Astrocyte of the spinal cord (primary cell): ENCODE measurements at regions not wholly inside any gene's neighbourhood (a gene's known extent, or its start where the extent isn't known, plus 50 kb on each side); places are given as distances from the start of the nearest gene placed in this dataset.

ENCODE experiments used
- DNase-seq: peaks from one replicate; pipeline ENCODE4 v3.0.0; 2011; ENCODE audit warnings: low read depth, low spot score
- H3K4me3 ChIP-seq: 2 replicates; pipeline ENCODE4 v1.5.1; 2011; ENCODE audit warnings: low read depth, mild to moderate bottlenecking, low read length, moderate library complexity
- CTCF ChIP-seq: IDR thresholded peaks from 2 replicates; pipeline ENCODE4 v1.5.1; 2012; ENCODE audit warnings: low read depth, mild to moderate bottlenecking, low read length, inconsistent platforms
- in situ Hi-C: cut with HindIII; loops from 2 replicates; pipeline ENCODE4 v1.10.0; 2017; ENCODE audit warnings: low sequenced_read_pairs

DNA sequence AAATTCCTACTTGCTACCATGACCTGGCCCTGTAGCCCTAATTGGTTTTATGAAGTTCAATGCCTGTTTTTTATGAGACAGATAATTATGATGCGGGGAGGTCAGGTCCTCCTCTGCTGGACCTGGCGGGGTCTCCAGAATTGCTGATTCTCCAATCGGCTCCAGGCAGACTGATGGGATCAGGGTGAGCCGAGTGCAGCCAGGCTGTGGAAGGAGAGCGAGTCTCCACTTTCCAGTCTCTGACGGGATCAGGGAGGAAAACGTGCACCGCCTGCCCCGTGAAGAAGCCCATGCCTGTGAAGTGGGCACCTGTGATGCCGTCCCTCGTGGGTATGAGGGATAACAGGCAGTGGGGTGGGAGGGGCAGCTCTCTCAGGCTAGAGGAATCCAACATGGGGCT is 71.5 kb upstream of the HSPA9 start:
- no peak for DNase-seq
- H3K4me3 ChIP-seq = no peak overlapping the region
- in situ Hi-C loops = no loop called here
- TF ChIP-seq CTCF = no peak

DNA sequence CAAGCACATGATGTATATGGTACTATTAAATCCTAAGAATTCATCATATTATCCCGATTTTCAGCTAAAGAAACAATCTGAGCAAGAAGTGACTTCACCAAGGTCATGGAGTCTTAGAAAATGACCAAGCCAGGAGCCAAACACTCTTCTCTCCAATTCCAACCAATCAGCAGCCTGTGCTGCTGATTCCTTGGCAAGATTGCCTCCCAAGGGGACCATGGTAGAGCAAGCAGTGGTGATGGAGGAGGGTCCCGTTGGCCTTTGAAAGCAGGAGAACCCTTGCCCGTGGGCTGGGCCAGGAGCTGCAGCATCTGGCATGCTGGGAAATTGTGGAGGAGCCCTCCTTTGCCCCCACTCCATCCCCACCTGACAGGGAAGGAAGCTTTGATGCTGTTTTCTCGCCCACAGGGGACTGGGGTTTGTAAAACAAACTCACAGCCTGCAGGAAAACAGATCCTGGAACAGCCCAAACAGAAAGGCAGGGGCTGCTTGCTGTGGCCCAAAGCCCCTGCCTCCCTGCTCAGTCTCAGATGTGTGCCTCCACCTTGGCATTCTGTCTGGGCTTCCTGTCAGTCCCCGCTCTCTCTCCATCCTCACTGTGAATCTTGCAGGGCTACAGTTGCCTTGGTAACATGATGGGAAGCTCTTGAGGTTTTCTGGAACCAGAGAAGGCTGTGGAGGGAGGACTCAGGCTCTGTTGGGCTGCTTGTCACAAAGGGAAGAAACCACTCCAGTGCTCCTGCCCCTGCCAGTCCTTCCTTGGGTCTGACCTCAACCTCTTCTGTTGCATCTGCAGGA is 70.8 kb upstream of the HSPA9 start:
- DNase-seq = no peak
- H3K4me3 ChIP-seq = no peak overlapping the region
- in situ Hi-C loops = no loop called here
- TF ChIP-seq CTCF = no peak

- TF ChIP-seq CTCF = no peak
- in situ Hi-C loops = no loop called here
- no peak overlapping the region for H3K4me3 ChIP-seq
- DNase-seq = no peak
Measured at GRCh38 chr5:138643040-138643791, 68.0 kb upstream of the HSPA9 start.

DNA sequence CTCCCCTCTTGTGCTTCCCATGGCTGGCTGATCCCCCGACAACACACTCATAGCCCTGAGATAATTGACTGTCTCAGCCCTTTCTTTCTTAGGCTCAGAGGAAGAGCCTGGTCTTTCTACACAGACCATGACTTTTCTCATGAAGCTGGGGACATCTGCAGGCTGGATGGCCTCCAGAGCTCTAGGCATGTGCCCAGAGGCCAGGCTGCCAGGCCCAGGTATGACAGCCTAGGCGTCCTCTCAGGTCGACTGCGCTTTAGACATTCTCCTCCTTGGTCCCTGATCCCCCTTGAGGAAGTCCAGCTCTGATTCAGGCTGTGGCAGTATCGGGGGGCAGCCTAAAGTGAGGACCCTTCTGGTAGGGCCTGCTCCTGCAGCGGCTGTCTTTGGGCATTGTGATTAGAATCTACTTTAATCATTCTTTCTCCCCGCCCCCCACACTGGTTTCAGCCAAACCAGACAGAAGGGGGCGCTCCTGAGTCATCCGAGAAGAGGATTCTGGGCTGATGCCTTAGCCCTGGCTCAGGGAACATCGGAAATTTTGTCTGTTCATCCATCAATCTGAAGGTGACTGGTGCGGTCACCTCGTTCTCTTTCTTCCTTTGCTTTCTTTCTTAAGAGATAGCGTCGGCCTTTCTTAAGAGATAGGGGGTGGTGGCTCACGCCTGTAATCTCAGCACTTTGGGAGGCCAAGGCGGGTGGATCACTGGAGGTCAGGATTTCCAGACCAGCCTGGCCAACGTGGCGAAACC is 66.5 kb upstream of the HSPA9 start:
- peak; percentile 83 for TF ChIP-seq CTCF
- in situ Hi-C loops = no loop called here
- H3K4me3 ChIP-seq = no peak overlapping the region
- DNase-seq = peak; percentile 65

GRCh38 chr5:138640646-138641254 is 65.5 kb upstream of the HSPA9 start:
- no peak overlapping the region for H3K4me3 ChIP-seq
- TF ChIP-seq CTCF = no peak
- DNase-seq = no peak
- in situ Hi-C loops = no loop called here

GRCh38 chr5:138640138-138640537 is 64.9 kb upstream of the HSPA9 start:
- DNase-seq = no peak
- no peak for TF ChIP-seq CTCF
- in situ Hi-C loops = no loop called here
- H3K4me3 ChIP-seq = no peak overlapping the region
